HepG2 (cell line): ENCODE measurements at regions not wholly inside any gene's neighbourhood (a gene's known extent, or its start where the extent isn't known, plus 50 kb on each side); places are given as distances from the start of the nearest gene placed in this dataset.

Experiments
- AHR ChIP-seq: IDR thresholded peaks from 2 replicates; pipeline ENCODE4 v1.6.1; 2018; ENCODE audit warnings: missing genetic modification reagents, missing compliant biosample characterization
- BCL6 ChIP-seq: IDR thresholded peaks from 2 replicates; pipeline ENCODE4 v1.6.1; 2016; ENCODE audit warnings: missing genetic modification reagents, missing compliant biosample characterization
- FOXP1 ChIP-seq, 2 experiments: fragments of 450-650 bp in 1 of 2; IDR thresholded peaks; 2 replicates each; pipeline ENCODE4 v1.6.1; 2017 to 2018; ENCODE audit warnings: antibody characterized with exemption in 1 of 2
- POLR2A ChIP-seq, 2 experiments: IDR thresholded peaks; 2 replicates each; pipeline ENCODE4 v1.6.1; 2011; ENCODE audit warnings: low read depth in 2 of 2, low read length in 2 of 2, mild to moderate bottlenecking in 1 of 2, moderate library complexity in 1 of 2; ENCODE audit not compliant: insufficient read depth in 1 of 2
- TF ChIP-seq, protein P1 (sequence below), 2 experiments: IDR thresholded peaks; 2 replicates each; pipeline ENCODE4 v1.6.1; 2011 to 2012; ENCODE audit warnings: low read length in 2 of 2, borderline replicate concordance in 1 of 2, low read depth in 1 of 2, mild to moderate bottlenecking in 1 of 2, moderate library complexity in 1 of 2

GRCh38 chr5:173438951-173439350 is 110.7 kb upstream of the STC2 start:
- TF ChIP-seq AHR (no peak), FOXP1 (IDR thresholded peaks at IDR 0.05) (no peak), FOXP1 (CRISPR knock-in tag; IDR thresholded peaks at IDR 0.05) (no peak), POLR2A (IDR thresholded peaks at IDR 0.05; ENCODE audit: insufficient read depth in 1 of 2, low read depth in 2 of 2, low read length in 2 of 2) (no peak), BCL6 (no peak)
- TF ChIP-seq, protein P1, sequence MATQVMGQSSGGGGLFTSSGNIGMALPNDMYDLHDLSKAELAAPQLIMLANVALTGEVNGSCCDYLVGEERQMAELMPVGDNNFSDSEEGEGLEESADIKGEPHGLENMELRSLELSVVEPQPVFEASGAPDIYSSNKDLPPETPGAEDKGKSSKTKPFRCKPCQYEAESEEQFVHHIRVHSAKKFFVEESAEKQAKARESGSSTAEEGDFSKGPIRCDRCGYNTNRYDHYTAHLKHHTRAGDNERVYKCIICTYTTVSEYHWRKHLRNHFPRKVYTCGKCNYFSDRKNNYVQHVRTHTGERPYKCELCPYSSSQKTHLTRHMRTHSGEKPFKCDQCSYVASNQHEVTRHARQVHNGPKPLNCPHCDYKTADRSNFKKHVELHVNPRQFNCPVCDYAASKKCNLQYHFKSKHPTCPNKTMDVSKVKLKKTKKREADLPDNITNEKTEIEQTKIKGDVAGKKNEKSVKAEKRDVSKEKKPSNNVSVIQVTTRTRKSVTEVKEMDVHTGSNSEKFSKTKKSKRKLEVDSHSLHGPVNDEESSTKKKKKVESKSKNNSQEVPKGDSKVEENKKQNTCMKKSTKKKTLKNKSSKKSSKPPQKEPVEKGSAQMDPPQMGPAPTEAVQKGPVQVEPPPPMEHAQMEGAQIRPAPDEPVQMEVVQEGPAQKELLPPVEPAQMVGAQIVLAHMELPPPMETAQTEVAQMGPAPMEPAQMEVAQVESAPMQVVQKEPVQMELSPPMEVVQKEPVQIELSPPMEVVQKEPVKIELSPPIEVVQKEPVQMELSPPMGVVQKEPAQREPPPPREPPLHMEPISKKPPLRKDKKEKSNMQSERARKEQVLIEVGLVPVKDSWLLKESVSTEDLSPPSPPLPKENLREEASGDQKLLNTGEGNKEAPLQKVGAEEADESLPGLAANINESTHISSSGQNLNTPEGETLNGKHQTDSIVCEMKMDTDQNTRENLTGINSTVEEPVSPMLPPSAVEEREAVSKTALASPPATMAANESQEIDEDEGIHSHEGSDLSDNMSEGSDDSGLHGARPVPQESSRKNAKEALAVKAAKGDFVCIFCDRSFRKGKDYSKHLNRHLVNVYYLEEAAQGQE (IDR thresholded peaks at IDR 0.05; ENCODE audit: borderline replicate concordance in 1 of 2, low read depth in 1 of 2, low read length in 2 of 2), result no peak
